GM23338 (cell line): ENCODE measurements at regions not wholly inside any gene's neighbourhood (a gene's known extent, or its start where the extent isn't known, plus 50 kb on each side); places are given as distances from the start of the nearest gene placed in this dataset.

Source experiments
- ATAC-seq: fragments of 200-7000 bp; cut with Tn5 transposase; 3 replicates; pipeline ENCODE4 v1.9.1; 2020
- DNase-seq: peaks from one replicate; pipeline ENCODE4 v3.0.0-alpha.2; 2015; ENCODE audit warnings: low spot score
- H2AFZ ChIP-seq: fragments of 200-600 bp; sonication (generic); 2 replicates; pipeline ENCODE4 v1.8.0; 2016; ENCODE audit warnings: antibody characterized with exemption, mild to moderate bottlenecking, moderate library complexity
- H3F3A ChIP-seq: fragments of 200-600 bp; sonication (generic); replicated peaks from 2 replicates; pipeline ENCODE4 v1.8.0; 2017; ENCODE audit warnings: antibody characterized with exemption, mixed run types, low read depth
- H3K27ac ChIP-seq: fragments of 200-600 bp; sonication (generic); 2 replicates; pipeline ENCODE4 v1.6.1; 2016; ENCODE audit warnings: low read depth
- H3K27me3 ChIP-seq: fragments of 200-600 bp; sonication (generic); 2 replicates; pipeline ENCODE4 v1.8.0; 2016; ENCODE audit warnings: mild to moderate bottlenecking, mixed run types, moderate library complexity; ENCODE audit not compliant: insufficient read depth
- H3K36me3 ChIP-seq: fragments of 200-600 bp; sonication (generic); 2 replicates; pipeline ENCODE4 v1.8.0; 2016; ENCODE audit warnings: mild to moderate bottlenecking; ENCODE audit not compliant: insufficient read depth
- H3K4me1 ChIP-seq: fragments of 200-600 bp; sonication (generic); 2 replicates; pipeline ENCODE4 v1.8.0; 2016; ENCODE audit warnings: mild to moderate bottlenecking, moderate library complexity; ENCODE audit not compliant: insufficient read depth
- H3K4me2 ChIP-seq: fragments of 200-600 bp; sonication (generic); 2 replicates; pipeline ENCODE4 v1.7.1; 2017; ENCODE audit warnings: mixed run types
- H3K4me3 ChIP-seq: fragments of 200-600 bp; sonication (generic); 2 replicates; pipeline ENCODE4 v1.6.1; 2016; ENCODE audit warnings: mixed run types
- H3K79me2 ChIP-seq: fragments of 200-600 bp; sonication (generic); replicated peaks from 2 replicates; pipeline ENCODE4 v1.8.0; 2017; ENCODE audit warnings: mild to moderate bottlenecking; ENCODE audit not compliant: insufficient read depth
- H3K9me2 ChIP-seq: fragments of 200-600 bp; sonication (generic); 2 replicates; pipeline ENCODE4 v1.8.0; 2017; ENCODE audit not compliant: insufficient read depth
- H4K20me1 ChIP-seq: fragments of 200-600 bp; sonication (generic); replicated peaks from 2 replicates; pipeline ENCODE4 v1.8.0; 2017; ENCODE audit warnings: mild to moderate bottlenecking; ENCODE audit not compliant: insufficient read depth
- H3K27ac Mint-ChIP-seq: 2 replicates; pipeline ENCODE4 v1.8.0; 2020; ENCODE audit warnings: inconsistent platforms, mild to moderate bottlenecking, moderate library complexity, mixed read lengths
- H3K27me3 Mint-ChIP-seq: 3 replicates; pipeline ENCODE4 v1.8.0; 2022; ENCODE audit warnings: low read depth, mild to moderate bottlenecking, moderate library complexity, mixed read lengths, inconsistent platforms; ENCODE audit not compliant: insufficient read depth, poor library complexity
- H3K36me3 Mint-ChIP-seq: 3 replicates; pipeline ENCODE4 v1.8.0; 2021; ENCODE audit warnings: low read depth, mild to moderate bottlenecking, inconsistent platforms, moderate library complexity, mixed read lengths
- H3K4me1 Mint-ChIP-seq: 3 replicates; pipeline ENCODE4 v1.8.0; 2020; ENCODE audit warnings: mild to moderate bottlenecking, inconsistent platforms, mixed read lengths
- H3K4me3 Mint-ChIP-seq: 3 replicates; pipeline ENCODE4 v1.8.0; 2021; ENCODE audit warnings: moderate library complexity, mild to moderate bottlenecking, inconsistent platforms, mixed read lengths
- H3K9me3 Mint-ChIP-seq: 3 replicates; pipeline ENCODE4 v1.8.0; 2020; ENCODE audit warnings: moderate library complexity, mild to moderate bottlenecking, inconsistent platforms, mixed read lengths
- CREB1 ChIP-seq: fragments of 250-450 bp; sonication (Bioruptor Pico); IDR thresholded peaks from 2 replicates; pipeline ENCODE4 v1.5.0; 2020; ENCODE audit warnings: low read depth, mild to moderate bottlenecking, moderate library complexity
- EZH2phosphoT487 ChIP-seq: fragments of 200-600 bp; sonication (generic); IDR thresholded peaks from one replicate; pipeline ENCODE4 v1.8.1; 2018; ENCODE audit warnings: antibody characterized with exemption; ENCODE audit not compliant: unreplicated experiment
- NANOG ChIP-seq: IDR thresholded peaks from 2 replicates; pipeline ENCODE4 v1.6.1; 2016; ENCODE audit warnings: antibody characterized with exemption, borderline replicate concordance
- POLR2AphosphoS5 ChIP-seq: IDR thresholded peaks from 2 replicates; pipeline ENCODE4 v1.6.1; 2016; ENCODE audit warnings: antibody characterized with exemption, low read depth
- STAT1 ChIP-seq: IDR thresholded peaks from one replicate; pipeline ENCODE4 v1.6.1; 2016; ENCODE audit warnings: antibody characterized with exemption; ENCODE audit not compliant: unreplicated experiment
- TF ChIP-seq, protein P1 (sequence below): IDR thresholded peaks from one replicate; pipeline ENCODE4 v1.6.1; 2018; ENCODE audit warnings: antibody characterized with exemption; ENCODE audit not compliant: unreplicated experiment
- TF ChIP-seq, protein P2 (sequence below): fragments of 250-450 bp; sonication (Bioruptor Pico); IDR thresholded peaks from 2 replicates; pipeline ENCODE4 v1.5.0; 2020; ENCODE audit warnings: mild to moderate bottlenecking, moderate library complexity

DNA sequence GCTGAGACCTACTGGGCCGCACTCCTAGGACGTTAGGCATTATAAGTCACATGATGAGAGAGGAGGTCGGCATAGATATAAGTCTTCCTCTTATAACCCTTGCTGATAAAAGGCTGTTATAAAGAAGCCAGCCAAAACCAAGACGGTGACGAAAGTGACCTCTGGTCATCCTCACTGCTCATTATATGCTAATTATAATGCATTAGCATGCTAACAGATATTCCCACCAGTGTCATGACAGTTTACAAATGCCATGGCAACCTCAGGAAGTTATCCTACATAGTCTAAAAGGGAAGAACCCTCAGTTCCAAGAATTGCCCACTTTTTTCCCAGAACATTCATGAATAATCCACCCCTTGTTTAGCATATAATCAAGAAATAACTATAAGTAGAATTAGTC lies 222.4 kb downstream of the TLE1 start:
- H3K27me3 ChIP-seq: no peaks in the 10 kb centered on the region
- H3K79me2 ChIP-seq: no peaks in the 10 kb centered on the region
- no peak overlapping the region for H3K27ac ChIP-seq
- DNase-seq (no peak), ATAC-seq (no peak)
- no peak overlapping the region for H3K4me3 ChIP-seq
- no peaks in the 10 kb centered on the region for H3K4me1 Mint-ChIP-seq
- H3K4me2 ChIP-seq: no peak overlapping the region
- H2AFZ ChIP-seq: no peak overlapping the region
- no peaks in the 10 kb centered on the region for H3K36me3 ChIP-seq
- no peaks in the 10 kb centered on the region for H3K36me3 Mint-ChIP-seq
- H3K9me2 ChIP-seq: no peaks in the 10 kb centered on the region
- H3K4me3 Mint-ChIP-seq: no peak overlapping the region
- H4K20me1 ChIP-seq: no peaks in the 10 kb centered on the region
- no peaks in the 10 kb centered on the region for H3K9me3 Mint-ChIP-seq
- no peaks in the 10 kb centered on the region for H3K4me1 ChIP-seq
- TF ChIP-seq, protein P1, sequence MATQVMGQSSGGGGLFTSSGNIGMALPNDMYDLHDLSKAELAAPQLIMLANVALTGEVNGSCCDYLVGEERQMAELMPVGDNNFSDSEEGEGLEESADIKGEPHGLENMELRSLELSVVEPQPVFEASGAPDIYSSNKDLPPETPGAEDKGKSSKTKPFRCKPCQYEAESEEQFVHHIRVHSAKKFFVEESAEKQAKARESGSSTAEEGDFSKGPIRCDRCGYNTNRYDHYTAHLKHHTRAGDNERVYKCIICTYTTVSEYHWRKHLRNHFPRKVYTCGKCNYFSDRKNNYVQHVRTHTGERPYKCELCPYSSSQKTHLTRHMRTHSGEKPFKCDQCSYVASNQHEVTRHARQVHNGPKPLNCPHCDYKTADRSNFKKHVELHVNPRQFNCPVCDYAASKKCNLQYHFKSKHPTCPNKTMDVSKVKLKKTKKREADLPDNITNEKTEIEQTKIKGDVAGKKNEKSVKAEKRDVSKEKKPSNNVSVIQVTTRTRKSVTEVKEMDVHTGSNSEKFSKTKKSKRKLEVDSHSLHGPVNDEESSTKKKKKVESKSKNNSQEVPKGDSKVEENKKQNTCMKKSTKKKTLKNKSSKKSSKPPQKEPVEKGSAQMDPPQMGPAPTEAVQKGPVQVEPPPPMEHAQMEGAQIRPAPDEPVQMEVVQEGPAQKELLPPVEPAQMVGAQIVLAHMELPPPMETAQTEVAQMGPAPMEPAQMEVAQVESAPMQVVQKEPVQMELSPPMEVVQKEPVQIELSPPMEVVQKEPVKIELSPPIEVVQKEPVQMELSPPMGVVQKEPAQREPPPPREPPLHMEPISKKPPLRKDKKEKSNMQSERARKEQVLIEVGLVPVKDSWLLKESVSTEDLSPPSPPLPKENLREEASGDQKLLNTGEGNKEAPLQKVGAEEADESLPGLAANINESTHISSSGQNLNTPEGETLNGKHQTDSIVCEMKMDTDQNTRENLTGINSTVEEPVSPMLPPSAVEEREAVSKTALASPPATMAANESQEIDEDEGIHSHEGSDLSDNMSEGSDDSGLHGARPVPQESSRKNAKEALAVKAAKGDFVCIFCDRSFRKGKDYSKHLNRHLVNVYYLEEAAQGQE: no peak
- TF ChIP-seq POLR2AphosphoS5 (no peak), STAT1 (no peak), NANOG (no peak), CREB1 (CRISPR knock-in tag) (no peak), EZH2phosphoT487 (no peak)
- TF ChIP-seq, protein P2, sequence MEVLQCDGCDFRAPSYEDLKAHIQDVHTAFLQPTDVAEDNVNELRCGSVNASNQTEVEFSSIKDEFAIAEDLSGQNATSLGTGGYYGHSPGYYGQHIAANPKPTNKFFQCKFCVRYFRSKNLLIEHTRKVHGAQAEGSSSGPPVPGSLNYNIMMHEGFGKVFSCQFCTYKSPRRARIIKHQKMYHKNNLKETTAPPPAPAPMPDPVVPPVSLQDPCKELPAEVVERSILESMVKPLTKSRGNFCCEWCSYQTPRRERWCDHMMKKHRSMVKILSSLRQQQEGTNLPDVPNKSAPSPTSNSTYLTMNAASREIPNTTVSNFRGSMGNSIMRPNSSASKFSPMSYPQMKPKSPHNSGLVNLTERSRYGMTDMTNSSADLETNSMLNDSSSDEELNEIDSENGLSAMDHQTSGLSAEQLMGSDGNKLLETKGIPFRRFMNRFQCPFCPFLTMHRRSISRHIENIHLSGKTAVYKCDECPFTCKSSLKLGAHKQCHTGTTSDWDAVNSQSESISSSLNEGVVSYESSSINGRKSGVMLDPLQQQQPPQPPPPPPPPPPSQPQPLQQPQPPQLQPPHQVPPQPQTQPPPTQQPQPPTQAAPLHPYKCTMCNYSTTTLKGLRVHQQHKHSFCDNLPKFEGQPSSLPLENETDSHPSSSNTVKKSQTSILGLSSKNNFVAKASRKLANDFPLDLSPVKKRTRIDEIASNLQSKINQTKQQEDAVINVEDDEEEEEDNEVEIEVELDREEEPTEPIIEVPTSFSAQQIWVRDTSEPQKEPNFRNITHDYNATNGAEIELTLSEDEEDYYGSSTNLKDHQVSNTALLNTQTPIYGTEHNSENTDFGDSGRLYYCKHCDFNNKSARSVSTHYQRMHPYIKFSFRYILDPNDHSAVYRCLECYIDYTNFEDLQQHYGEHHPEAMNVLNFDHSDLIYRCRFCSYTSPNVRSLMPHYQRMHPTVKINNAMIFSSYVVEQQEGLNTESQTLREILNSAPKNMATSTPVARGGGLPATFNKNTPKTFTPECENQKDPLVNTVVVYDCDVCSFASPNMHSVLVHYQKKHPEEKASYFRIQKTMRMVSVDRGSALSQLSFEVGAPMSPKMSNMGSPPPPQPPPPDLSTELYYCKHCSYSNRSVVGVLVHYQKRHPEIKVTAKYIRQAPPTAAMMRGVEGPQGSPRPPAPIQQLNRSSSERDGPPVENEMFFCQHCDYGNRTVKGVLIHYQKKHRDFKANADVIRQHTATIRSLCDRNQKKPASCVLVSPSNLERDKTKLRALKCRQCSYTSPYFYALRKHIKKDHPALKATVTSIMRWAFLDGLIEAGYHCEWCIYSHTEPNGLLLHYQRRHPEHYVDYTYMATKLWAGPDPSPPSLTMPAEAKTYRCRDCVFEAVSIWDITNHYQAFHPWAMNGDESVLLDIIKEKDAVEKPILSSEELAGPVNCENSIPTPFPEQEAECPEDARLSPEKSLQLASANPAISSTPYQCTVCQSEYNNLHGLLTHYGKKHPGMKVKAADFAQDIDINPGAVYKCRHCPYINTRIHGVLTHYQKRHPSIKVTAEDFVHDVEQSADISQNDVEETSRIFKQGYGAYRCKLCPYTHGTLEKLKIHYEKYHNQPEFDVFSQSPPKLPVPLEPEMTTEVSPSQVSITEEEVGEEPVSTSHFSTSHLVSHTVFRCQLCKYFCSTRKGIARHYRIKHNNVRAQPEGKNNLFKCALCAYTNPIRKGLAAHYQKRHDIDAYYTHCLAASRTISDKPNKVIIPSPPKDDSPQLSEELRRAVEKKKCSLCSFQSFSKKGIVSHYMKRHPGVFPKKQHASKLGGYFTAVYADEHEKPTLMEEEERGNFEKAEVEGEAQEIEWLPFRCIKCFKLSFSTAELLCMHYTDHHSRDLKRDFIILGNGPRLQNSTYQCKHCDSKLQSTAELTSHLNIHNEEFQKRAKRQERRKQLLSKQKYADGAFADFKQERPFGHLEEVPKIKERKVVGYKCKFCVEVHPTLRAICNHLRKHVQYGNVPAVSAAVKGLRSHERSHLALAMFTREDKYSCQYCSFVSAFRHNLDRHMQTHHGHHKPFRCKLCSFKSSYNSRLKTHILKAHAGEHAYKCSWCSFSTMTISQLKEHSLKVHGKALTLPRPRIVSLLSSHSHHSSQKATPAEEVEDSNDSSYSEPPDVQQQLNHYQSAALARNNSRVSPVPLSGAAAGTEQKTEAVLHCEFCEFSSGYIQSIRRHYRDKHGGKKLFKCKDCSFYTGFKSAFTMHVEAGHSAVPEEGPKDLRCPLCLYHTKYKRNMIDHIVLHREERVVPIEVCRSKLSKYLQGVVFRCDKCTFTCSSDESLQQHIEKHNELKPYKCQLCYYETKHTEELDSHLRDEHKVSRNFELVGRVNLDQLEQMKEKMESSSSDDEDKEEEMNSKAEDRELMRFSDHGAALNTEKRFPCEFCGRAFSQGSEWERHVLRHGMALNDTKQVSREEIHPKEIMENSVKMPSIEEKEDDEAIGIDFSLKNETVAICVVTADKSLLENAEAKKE: no peak
- H3K27me3 Mint-ChIP-seq: no peaks in the 10 kb centered on the region
- H3F3A ChIP-seq: no peaks in the 10 kb centered on the region
- H3K27ac Mint-ChIP-seq: no peak overlapping the region
